NCI-H748 (cell line): ENCODE measurements at regions not wholly inside any gene's neighbourhood (a gene's known extent, or its start where the extent isn't known, plus 50 kb on each side); places are given as distances from the start of the nearest gene placed in this dataset.

Experiments
- DNase-seq: peaks from one replicate; lab custom pipeline; 2025; ENCODE audit not compliant: unreplicated experiment; lab: John Stamatoyannopoulos, UW

DNA sequence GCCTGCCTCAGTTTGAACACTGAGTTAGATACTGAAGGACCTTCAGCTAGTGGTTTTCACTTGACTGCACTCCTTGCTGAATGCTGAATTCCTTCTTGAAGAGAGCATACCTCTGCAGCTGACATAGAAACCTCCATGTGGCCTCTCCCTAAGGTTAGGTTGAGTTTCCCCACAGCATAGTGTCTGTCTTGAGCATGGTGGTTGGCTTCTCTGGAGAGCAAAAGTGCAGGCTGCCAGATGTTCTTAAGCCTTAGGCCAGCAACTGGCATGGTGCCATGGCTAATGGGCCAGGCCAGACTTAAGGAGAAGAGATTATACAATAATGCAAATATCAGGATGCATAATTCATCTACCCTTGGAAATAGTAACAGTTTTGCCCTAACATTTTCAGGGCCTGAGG lies 545.6 kb upstream of the ZNF385D start:
- no peak for DNase-seq

DNA sequence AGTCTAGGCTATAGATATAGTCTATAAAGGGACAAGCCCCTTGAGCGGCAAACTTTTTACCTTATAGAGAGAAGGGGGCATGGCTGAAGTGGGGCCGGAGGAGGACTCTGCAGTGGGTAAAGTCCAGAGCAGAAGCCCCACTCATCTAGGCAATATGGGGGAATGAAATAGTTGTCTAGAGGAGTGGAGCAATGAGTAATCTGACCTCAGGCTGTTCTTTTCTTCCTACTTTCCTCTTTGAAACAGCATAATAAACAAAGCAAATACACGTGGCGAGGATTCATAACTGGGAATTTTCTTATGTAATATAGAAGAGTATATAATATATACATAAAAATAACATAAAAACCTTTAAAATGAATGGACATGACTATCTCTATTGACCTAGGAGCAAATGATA lies 546.4 kb upstream of the ZNF385D start:
- no peak for DNase-seq

DNA sequence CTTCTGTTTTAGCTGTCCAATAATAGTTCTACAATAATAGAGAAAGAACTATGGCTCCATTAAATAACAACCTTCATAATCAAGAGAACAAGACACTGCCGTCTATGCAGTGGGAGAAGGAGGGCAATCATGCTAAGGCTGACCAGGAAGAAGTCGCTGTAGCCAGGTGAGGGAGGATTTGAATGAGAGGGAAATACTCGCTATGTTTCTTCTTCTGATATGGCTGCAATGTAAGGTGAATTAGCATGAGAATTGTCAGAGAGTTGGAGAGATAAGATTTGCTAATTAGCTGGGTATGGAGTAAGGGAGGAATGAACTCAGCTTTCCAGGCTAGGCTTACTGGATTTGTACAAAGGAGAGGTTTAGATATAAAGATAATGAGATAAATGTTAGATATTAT lies 555.4 kb upstream of the ZNF385D start:
- DNase-seq: no peak

DNA sequence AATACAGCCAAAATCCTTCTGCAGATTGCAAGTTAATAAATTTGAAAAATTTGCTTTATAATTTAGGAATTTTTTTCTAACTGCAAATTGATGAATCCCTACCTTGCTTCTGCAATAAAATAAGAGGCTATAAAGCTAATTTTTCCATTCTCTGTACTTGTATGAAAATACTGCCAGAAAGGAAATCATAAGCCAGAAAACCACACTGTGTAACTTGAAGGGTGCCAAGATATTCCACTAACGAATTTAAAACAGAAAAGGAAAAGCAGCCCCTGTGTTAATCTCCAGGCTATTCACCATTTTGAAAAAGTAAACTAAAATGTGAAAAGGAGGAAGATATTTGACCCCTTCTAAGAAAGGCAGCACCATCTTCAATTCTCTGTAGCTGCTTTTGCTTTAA lies 557.9 kb upstream of the ZNF385D start:
- DNase-seq: no peak

DNA sequence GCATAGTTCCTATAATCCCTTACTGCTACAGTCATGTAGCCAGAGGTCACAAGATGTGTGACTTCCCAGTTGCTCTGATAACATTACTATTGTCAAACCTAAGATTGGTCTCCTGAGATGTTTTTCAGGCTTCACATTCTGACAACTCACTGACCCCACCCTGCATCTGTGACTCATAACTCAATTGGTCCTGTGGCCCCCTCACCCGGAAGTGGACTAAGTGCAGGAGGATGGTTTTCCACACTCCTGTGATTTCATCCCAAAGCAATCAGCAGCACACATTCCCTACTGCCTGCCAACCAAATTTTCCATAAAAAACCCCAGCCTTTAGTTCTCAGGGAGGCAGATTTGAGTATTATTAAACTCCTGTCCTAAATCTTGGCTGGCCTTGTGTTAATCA lies 564.9 kb upstream of the ZNF385D start:
- no peak for DNase-seq

DNA sequence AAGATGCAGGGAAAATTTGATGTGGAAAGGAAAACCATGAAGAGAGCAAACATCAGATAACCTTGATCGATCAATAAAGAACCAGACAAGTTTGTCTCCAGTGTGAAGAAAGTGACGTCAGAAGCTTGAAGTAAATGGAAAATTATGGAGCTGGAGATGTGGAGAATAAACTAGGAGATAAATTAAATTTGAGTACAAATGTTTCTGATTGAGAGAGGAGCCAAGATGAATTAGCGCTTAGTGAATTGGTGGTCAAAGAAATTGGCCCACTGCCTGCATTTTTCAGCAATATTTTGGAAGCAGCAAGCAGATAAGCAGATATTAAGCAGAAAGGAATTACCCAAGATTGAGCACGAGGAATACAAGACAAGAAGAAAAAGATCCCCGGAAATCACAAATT lies 567.3 kb upstream of the ZNF385D start:
- no peak for DNase-seq

DNA sequence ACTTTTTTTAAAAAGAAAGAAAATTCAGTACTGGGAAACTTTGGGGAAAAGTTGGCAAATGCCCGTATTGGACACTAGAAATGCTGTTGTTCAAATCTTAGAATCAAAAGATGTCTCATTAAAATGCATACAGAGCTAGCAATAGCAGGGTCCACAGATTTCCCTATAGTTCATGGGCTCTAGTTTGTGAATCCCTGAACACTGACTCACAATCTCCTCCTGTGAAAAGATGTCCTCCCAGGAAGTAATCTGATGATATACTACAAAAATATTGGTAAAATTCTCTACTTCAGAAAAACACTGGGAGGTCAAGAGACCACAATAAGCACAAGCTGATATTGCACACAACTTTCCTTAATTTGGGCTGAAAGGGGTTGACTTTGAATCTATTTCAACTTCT lies 568.4 kb upstream of the ZNF385D start:
- DNase-seq: no peak

DNA sequence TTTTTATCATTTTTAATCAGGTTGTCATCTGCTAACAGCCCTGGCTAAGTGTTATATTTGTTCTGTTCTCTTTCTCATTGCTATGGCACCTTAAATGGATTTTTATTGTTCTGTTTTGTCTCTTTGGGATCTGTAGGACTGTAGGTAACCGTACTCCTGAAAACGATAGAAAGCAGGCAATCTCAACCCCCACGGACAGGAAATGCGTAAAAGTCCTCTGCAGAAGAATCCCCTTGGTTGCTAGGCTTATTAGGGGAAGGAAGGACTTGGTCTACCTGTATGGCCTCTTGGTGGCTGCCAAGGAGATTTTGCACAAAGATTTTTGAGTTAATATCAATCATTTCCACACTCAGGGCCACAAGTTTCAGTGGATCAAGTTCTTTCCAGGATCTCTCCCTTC lies 571.9 kb upstream of the ZNF385D start:
- DNase-seq: no peak

DNA sequence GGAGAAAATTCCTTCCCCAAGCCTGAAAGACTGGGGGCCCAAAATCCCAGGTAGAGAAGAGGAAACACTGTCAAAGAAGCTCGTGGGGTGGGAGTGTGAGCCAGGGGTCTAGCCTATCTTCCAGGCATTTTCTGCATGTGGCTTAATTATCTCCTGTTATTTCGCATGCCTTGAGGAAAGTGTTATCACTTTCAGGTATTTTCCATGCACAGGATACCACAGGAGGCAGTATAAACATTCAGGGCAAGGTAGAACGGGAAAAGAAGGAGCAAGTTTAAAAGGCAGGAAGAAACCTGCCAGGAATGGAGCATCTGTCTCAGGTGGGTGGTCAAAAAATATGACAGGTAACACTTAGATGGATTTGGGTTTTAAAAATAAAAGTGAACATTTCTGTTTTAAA lies 575.3 kb upstream of the ZNF385D start:
- no peak for DNase-seq

DNA sequence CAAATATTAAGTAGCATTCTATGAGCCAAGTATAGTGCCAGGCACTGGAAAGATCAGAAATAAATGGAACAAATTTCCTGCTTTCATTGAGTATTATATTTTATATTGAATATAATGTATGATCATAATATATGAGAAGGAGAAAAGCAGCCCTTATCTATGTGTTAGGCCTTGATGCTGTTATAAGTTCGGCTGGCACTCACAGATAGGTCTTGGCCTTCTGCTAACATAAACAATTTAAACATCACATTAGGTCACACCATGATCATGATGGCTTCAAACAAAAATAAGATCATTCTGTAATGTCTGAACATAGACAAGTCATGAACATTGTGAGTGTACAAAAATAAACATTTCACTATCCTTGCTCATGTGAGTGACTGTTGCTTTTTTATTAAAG lies 584.0 kb upstream of the ZNF385D start:
- no peak for DNase-seq

DNA sequence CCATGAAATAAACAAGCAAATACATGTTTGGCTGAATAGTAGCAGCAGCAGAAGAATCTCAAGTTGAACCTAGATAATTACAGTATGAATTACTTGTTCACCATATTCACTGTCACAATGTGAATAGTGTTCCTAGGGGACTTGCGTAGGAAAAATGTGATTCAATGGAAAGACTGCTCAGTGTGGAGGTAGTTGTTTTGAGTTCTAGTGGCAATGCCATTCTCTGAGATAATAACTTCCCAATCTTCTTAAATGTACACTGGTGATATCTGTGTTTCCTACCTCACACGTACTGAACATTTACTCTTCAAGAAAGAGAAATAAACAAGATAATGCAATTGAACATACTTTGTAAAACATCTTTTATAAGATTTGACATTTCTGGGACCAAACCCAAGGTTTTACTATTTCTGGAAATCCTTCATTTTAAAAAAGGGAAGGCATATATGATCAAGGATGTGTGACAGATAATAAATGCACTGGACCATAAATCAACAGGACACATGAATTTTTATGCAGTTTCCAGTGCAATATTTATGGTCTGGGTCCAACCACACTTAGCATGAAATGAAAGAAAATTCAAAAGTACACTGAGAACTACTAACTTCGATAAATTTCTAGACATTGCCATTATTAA lies 598.3 kb upstream of the ZNF385D start:
- DNase-seq: no peak

DNA sequence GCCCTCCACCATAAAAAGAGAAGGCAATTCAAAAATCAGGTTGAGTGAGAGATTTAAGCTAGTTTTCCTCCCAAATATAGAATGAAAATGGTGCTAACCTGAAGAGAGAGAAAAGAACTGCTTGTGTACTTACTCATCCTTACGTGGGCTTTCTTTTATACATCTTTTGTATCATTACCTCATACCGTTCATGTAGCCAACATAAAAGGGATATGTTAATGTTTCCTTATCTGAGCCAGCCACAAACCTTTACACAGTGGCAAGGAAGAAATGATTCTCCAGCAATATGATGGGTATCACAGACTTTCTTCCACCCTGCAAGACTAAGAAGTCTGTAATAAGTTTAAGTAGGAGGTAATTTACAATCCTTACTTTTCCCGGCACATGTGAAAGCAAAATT lies 600.8 kb upstream of the ZNF385D start:
- DNase-seq: no peak

DNA sequence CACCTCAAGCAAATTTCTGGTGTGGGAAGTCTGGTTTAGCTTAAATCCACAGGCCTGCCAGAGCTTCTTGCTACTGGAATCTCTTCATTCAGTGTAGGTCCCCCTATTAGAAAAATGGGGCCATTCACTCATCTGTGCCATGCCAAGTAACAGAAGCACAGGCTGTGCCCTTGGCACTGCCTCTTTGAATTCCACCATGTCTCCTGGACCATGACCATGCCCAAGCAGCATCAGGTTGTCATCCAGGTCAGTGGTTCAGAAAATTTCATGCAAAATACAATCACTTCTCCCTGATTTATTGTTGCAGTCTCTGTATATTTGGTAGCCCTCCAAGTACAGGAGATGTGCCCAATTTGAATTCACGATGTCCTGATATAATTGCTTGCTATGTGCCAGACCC lies 602.1 kb upstream of the ZNF385D start:
- no peak for DNase-seq

DNA sequence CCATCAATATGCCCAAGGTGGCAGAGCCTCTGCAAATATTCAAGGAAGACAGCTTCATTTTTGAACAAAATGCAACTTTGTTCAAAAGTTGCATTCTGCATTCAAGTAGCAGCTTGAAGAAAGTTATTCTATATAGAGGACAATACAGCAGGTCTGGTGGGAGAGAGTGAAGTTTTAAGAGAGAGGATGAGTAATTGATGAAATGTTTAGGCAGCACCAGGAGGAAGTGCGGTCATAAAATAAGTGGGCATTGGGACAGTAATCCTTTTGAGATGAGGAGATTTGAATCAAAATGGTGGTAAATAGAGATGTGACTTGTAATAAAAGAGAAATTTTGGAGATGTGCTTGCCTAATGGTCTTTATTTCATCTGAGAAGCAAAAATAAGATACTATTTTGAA lies 607.3 kb upstream of the ZNF385D start:
- DNase-seq: no peak

DNA sequence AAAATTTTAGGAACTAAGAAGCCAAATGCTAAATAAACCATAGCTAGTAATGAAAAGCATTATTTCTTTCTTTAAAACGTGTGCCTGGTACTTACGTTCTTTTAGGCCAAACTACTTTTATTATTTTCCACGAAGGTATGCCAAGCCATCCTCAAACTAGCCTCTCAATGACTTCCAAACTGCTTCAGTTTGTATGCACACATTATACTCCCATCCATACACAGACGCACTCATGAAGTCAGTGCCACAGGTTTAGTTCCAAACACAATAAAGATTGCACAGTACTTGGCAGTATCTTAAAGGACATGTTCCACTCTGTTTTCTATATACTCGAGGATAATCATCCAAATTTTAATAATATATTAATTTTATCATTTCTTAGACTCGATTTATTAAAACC lies 609.2 kb upstream of the ZNF385D start:
- no peak for DNase-seq

DNA sequence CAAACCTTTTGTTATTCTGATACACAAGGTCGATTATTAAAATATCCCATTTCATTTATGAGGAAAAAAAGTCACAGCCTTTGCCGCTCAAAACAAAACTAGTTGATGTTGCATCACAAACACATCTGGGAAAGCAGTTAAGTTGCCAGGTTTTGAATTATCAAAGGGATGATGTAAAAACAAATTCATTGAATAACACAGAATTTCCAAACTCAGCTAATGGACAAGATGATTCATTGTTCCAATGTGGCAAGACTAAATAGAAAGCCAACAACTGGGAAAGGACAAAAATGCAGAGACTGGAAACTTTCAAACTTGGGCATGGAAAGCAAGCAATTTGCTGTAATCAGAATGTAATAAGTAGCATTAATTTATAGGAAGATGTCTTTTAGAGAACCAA lies 610.0 kb upstream of the ZNF385D start:
- DNase-seq: no peak

DNA sequence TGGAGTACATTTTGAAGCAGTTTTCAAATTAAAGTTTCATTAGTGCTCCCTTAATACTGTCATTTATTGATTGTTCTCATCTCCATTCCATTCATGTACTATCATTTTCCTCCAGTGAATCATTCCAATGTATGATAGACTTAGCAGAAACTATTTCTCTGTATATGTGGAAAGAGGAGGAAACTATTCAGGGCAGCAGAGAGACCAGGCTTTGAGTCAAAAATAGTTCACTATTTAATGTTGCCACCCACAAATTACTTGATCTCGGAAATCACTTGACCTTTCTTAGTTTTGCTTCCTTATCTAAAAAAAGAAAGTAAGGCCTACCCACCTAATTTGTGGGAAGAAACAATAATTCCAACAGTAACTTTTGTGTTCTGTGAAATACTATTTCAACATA lies 610.5 kb upstream of the ZNF385D start:
- no peak for DNase-seq

DNA sequence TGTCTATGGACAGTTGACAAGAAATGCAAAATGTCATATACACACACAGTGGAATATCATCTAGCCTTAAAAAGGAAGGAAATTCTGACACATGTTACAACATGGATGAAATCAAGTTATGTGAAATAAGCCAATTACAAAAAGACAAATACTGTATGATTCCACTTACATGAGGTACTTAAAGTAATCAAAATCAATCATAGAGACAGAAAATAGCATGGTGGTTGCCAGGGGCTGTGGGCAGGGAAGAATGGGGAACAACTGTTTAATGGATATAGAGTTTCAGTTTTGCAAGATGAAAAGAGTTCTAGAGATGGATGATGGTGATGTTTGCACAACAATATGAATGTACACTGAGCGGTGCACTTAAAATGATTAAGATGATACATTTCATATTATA lies 613.8 kb upstream of the ZNF385D start:
- DNase-seq: no peak

DNA sequence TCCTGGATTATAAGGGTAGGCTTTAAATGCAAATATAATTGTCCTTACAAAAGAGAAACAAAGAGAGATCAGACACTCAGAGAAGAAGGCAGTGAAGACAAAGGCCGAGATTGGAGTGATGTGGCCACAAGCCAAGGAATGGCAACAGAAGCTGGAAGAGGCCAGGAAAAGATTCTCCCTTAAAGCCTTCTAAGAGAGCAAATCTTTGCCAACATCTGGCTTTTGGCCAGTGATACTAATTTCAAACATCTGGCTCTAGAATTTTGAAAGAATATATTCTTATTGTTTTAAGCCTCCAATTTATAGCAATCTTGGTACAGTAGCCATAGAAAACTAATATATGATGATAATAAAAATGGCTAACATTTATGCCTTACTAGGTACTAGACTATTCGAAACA lies 615.8 kb upstream of the ZNF385D start:
- DNase-seq: no peak

DNA sequence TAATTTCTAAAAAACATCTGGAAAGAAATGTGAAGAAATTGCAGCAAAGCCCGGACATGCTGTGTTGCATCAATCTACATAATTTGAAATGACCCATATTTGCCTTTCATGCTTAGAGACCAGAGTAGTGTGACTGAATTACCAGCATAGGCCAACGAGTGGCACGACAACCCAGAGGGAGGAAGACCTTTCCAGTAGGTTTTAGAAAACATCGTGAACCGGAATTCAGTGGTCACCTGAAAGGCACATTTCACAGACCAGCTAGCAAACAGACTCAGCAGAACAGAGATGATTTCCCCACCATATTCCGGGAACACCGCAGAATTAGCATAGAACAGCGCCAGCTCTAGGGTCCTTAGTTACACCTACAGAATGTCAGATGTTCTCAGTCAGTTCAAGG lies 620.0 kb upstream of the ZNF385D start:
- no peak for DNase-seq

DNA sequence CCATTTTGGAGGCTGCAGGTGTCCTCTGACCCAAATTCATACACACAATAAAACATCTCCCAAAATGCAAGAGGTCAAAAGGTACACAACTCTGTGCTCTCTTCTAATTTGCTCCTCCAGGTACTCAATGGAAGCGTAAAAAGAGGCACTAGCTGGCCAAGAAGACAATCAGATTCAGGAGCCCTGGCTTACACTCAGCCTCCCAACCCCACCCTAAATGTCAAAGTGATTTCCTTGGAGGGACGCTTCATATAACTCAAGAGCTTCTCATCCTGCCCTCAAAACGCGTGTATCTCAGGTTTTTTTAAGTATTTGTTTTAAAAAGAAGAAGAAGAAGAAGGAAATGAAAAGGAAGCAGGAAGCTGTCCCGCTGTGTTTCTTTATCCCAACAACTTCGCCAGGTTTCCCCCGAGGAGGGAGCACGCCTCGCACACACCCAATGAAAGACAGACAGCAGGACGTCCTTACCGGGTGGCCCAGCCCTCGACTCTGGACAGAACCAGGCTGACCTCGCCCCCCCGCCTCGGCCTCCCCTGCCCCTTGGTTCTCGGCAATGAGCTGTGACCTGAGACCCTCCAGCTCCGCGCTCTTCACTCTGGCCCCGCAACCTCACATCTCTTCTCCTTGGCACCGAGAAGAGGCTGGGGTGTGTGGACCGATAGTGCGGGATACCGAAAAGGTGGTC lies 620.7 kb upstream of the ZNF385D start:
- no peak for DNase-seq

DNA sequence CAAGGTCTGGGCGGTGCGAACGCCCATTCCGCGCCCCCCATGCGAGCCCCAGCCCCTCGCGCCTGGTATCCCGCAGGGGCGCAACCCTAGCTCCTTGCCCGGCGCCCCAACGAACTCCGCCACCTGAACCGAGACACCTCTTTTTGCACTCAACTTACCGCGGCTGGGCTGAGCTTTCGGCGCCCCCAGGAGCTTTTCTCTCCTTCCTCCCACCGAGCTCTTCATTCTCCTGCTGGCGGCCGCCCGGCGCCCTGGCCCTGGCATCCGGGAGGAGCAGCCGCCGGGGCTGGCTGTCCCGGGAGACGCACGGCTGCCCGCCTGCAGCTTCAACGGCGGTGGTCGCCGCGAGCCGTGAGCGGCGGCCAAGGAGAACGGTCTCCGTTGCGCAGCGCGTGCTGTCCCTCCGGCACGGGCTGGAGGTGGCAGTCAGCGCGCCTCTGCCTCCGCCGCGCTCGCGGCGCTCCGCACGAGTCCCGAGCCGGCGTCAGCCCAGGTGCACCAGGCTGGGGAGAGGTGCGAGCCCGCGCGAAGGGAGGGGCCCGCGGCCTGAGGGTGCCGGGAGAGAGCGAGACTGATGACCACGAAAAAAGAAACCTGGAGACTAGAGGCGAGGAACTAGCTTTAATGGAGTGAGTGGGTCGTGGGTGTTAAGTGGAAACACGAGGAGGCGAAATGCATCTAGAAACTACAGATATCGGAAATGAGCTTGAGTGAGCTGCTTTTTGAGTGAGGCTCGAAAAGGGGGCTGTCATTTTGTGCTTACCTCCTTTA lies 621.5 kb upstream of the ZNF385D start:
- DNase-seq: peak; percentile 35
